Thyroid gland (tissue), 4 donors: ENCODE measurements at regions not wholly inside any gene's neighbourhood (a gene's known extent, or its start where the extent isn't known, plus 50 kb on each side); places are given as distances from the start of the nearest gene placed in this dataset.

Experiments used
- POLR2A ChIP-seq, 2 donors: fragments of 450-650 bp; IDR thresholded peaks; one replicate each; pipeline ENCODE4 v1.6.1; 2017; ENCODE audit warnings: antibody characterized with exemption in 2 of 2, mild to moderate bottlenecking in 2 of 2, moderate library complexity in 1 of 2
- TF ChIP-seq, protein P1 (sequence below), 6 experiments: fragments of 200-600 bp in 3 of 6; fragments of 450-650 bp in 3 of 6; sonication (generic) in 3 of 6; IDR thresholded peaks; one replicate each; pipeline ENCODE4 v1.5.1; 2016 to 2019; ENCODE audit warnings: antibody characterized with exemption in 6 of 6, mild to moderate bottlenecking in 2 of 6, inconsistent platforms in 1 of 6, moderate library complexity in 1 of 6

DNA sequence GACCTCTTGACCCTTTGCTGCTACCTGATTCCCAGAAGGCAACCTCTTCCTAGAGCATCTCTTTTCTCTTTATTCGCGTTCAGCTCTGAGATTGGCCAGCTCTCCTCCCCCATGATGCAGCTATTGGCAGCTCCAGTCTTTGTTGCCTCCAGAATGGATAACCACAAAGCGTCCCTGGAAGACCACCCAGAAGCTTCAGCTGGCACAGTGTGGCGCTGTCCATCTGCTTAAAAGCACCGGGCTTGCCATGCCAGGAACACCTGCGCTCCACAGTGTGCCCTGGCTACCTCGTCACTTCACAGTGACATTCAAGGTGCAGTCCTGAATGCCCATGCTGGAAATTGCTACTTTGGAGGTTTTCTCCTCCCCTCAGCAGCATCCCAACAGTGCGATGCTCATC, 353.9 kb downstream of the LMO4 start:
- TF ChIP-seq, protein P1, sequence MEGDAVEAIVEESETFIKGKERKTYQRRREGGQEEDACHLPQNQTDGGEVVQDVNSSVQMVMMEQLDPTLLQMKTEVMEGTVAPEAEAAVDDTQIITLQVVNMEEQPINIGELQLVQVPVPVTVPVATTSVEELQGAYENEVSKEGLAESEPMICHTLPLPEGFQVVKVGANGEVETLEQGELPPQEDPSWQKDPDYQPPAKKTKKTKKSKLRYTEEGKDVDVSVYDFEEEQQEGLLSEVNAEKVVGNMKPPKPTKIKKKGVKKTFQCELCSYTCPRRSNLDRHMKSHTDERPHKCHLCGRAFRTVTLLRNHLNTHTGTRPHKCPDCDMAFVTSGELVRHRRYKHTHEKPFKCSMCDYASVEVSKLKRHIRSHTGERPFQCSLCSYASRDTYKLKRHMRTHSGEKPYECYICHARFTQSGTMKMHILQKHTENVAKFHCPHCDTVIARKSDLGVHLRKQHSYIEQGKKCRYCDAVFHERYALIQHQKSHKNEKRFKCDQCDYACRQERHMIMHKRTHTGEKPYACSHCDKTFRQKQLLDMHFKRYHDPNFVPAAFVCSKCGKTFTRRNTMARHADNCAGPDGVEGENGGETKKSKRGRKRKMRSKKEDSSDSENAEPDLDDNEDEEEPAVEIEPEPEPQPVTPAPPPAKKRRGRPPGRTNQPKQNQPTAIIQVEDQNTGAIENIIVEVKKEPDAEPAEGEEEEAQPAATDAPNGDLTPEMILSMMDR (IDR thresholded peaks at IDR 0.05) = no peak
- TF ChIP-seq POLR2A (IDR thresholded peaks at IDR 0.05) = no peak
